KMS-11 (cell line): ENCODE measurements at regions not wholly inside any gene's neighbourhood (a gene's known extent, or its start where the extent isn't known, plus 50 kb on each side); places are given as distances from the start of the nearest gene placed in this dataset.

Experiments
- H2AFZ ChIP-seq: fragments of 200-600 bp; sonication (generic); 2 replicates; pipeline ENCODE4 v1.6.1; 2016; ENCODE audit warnings: antibody characterized with exemption, mixed run types, low read depth
- H3K27ac ChIP-seq: fragments of 200-600 bp; sonication (generic); 2 replicates; pipeline ENCODE4 v1.6.1; 2016; ENCODE audit warnings: mild to moderate bottlenecking, mixed run types
- H3K27me3 ChIP-seq: fragments of 200-600 bp; sonication (generic); 2 replicates; pipeline ENCODE4 v1.6.1; 2017; ENCODE audit warnings: mild to moderate bottlenecking, low read depth, mixed run types, moderate library complexity; ENCODE audit not compliant: insufficient read depth
- H3K36me3 ChIP-seq: fragments of 200-600 bp; sonication (generic); 2 replicates; pipeline ENCODE4 v1.6.1; 2017; ENCODE audit warnings: mild to moderate bottlenecking, mixed run types; ENCODE audit not compliant: insufficient read depth
- H3K4me1 ChIP-seq: fragments of 200-600 bp; sonication (generic); 2 replicates; pipeline ENCODE4 v1.6.1; 2016; ENCODE audit warnings: mild to moderate bottlenecking, low read depth, mixed run types; ENCODE audit not compliant: poor library complexity, severe bottlenecking
- H3K4me2 ChIP-seq: fragments of 200-600 bp; sonication (generic); 2 replicates; pipeline ENCODE4 v1.7.0; 2016; ENCODE audit warnings: mild to moderate bottlenecking, mixed run types
- H3K4me3 ChIP-seq: fragments of 200-600 bp; sonication (generic); IDR thresholded peaks from 2 replicates; pipeline ENCODE4 v1.6.1; 2017; ENCODE audit warnings: low read depth, low read length, mixed read lengths; ENCODE audit not compliant: insufficient read depth
- H3K79me2 ChIP-seq: fragments of 200-600 bp; sonication (generic); 2 replicates; pipeline ENCODE4 v1.6.1; 2016; ENCODE audit warnings: low read depth, mixed run types; ENCODE audit not compliant: insufficient read depth
- H3K9ac ChIP-seq: fragments of 200-600 bp; sonication (generic); 2 replicates; pipeline ENCODE4 v1.6.1; 2016; ENCODE audit warnings: mild to moderate bottlenecking, mixed run types
- H4K20me1 ChIP-seq: fragments of 200-600 bp; sonication (generic); 2 replicates; pipeline ENCODE4 v1.6.1; 2016; ENCODE audit warnings: mild to moderate bottlenecking, mixed run types; ENCODE audit not compliant: insufficient read depth
- CTCF ChIP-seq: fragments of 200-600 bp; sonication (generic); conservative IDR thresholded peaks from 2 replicates; pipeline ENCODE4 v1.6.1; 2017; ENCODE audit warnings: low read depth, mild to moderate bottlenecking, antibody characterized with exemption, low read length, moderate library complexity, mixed read lengths

- Histone ChIP-seq H4K20me1 (no peaks in the 10 kb centered on the region), H3K4me3 (no peak overlapping the region), H2AFZ (no peak overlapping the region), H3K27ac (no peak overlapping the region), H3K4me2 (no peak overlapping the region), H3K36me3 (no peaks in the 10 kb centered on the region), H3K4me1 (peaks cover 14% of the 10 kb centered on the region), H3K79me2 (no peaks in the 10 kb centered on the region), H3K9ac (no peak overlapping the region), H3K27me3 (no peaks in the 10 kb centered on the region)
- no peak for TF ChIP-seq CTCF
Measured at GRCh38 chr3:180265551-180265950, 228.8 kb upstream of the PEX5L start.

DNA sequence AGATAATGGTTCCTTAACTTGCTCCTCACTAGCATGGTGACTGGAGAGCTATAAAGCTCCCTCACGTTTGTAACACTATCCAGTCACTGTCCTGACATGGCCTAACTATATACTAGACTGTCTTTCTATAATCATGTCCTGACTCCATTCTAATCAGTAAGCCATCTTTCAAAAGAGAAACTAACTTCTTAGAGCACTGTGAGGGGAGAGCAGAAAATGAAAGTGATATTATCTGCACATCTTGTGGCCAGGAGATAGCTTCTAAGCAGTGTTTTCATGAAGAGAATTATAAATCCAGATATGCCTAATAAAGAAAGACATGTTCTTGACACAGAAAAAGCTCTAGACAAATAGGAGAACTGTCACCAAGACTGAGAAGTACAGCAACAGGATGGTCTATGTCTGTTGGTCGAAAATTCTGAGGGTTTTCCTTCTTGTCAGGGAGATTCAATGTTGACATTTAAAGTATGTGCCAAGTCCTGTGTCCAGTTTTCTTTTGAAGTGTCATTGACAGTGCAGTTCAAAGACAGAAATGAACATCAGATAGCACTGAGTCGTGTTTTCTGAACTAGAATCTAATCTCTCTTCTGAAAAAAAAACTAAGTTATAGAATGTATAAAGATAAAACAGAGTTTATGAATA, 230.6 kb upstream of the PEX5L start:
- Histone ChIP-seq H3K36me3 (no peaks in the 10 kb centered on the region), H3K79me2 (no peaks in the 10 kb centered on the region), H3K4me3 (no peak overlapping the region), H3K4me1 (peaks cover 14% of the 10 kb centered on the region), H2AFZ (peak overlapping the region; percentile 41; the same call in 1 of the 2 replicates), H3K27ac (no peak overlapping the region), H4K20me1 (no peaks in the 10 kb centered on the region), H3K4me2 (peak overlapping the region; percentile 39), H3K9ac (no peak overlapping the region), H3K27me3 (no peaks in the 10 kb centered on the region)
- no peak for TF ChIP-seq CTCF

DNA sequence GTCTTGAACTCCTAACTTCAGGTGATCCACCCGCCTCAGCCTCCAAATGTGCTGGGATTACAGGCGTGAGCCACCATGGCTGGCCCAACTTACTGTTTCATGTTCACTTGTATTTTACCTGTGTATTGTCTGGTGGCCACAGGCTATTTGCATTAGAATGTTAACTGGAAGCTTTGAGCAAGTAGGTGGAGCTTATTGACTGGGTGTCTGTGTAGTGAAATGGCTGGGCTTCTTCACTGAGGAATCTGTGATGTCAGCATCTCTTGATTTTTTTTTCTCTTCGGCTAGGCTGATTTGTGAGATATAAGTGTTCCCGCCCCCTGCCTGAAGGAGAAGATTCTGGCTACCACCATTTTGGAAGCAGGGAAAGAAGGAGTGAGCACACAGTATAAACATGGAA, 237.8 kb upstream of the PEX5L start:
- H3K27ac ChIP-seq: no peak overlapping the region
- H3K79me2 ChIP-seq: no peaks in the 10 kb centered on the region
- no peak overlapping the region for H3K4me3 ChIP-seq
- no peak overlapping the region for H3K4me2 ChIP-seq
- H3K27me3 ChIP-seq: no peaks in the 10 kb centered on the region
- TF ChIP-seq CTCF: no peak
- no peaks in the 10 kb centered on the region for H4K20me1 ChIP-seq
- H2AFZ ChIP-seq: no peak overlapping the region
- H3K4me1 ChIP-seq: no peaks in the 10 kb centered on the region
- H3K36me3 ChIP-seq: no peaks in the 10 kb centered on the region
- H3K9ac ChIP-seq: no peak overlapping the region

- Histone ChIP-seq H3K27me3 (no peaks in the 10 kb centered on the region), H2AFZ (no peak overlapping the region), H3K4me2 (no peak overlapping the region), H3K27ac (no peak overlapping the region), H4K20me1 (no peaks in the 10 kb centered on the region), H3K4me3 (no peak overlapping the region), H3K36me3 (no peaks in the 10 kb centered on the region), H3K79me2 (no peaks in the 10 kb centered on the region), H3K9ac (no peak overlapping the region), H3K4me1 (no peaks in the 10 kb centered on the region)
- no peak for TF ChIP-seq CTCF
Measured at GRCh38 chr3:180275176-180275575, 238.4 kb upstream of the PEX5L start.
